GM12878 (cell line): ENCODE measurements at regions not wholly inside any gene's neighbourhood (a gene's known extent, or its start where the extent isn't known, plus 50 kb on each side); places are given as distances from the start of the nearest gene placed in this dataset.

ENCODE experiments used
- ATAC-seq: fragments of 200-7000 bp; cut with Tn5 transposase; 3 replicates; pipeline ENCODE4 v1.9.1; 2020; ENCODE audit warnings: mild to moderate bottlenecking, moderate library complexity
- BruUV-seq: library from RNA; stranded (reverse); fragments of 400-500 nt; replicated peaks from 2 replicates; lab custom pipeline; 2021; lab: Mats Ljungman, UMichigan
- CTCF ChIA-PET: fragments of 300-600 bp; sonication (Branson Sonifier 250); formaldehyde crosslinking; extraction: SDS; loops from one replicate; lab custom pipeline; 2021; ENCODE audit warnings: inconsistent platforms; lab: Yijun Ruan, JAX
- POLR2A ChIA-PET: fragments of 350-600 bp; formaldehyde crosslinking; extraction: SDS; loops from one replicate; lab custom pipeline; 2021; ENCODE audit warnings: inconsistent platforms; lab: Charles Lee
- RAD21 ChIA-PET: fragments of 300-600 bp; sonication (Branson Sonifier 250); formaldehyde crosslinking; loops from one replicate; lab custom pipeline; 2023; ENCODE audit warnings: antibody characterized with exemption; ENCODE audit not compliant: unreplicated experiment; lab: Charles Lee
- SMC1A ChIA-PET: fragments of 300-600 bp; sonication (Branson Sonifier 250); formaldehyde crosslinking; loops from one replicate; lab custom pipeline; 2023; ENCODE audit not compliant: unreplicated experiment, uncharacterized antibody; lab: Charles Lee
- DNase-seq: peaks from one replicate; pipeline ENCODE4 v3.0.0-alpha.2; 2011; ENCODE audit warnings: low read depth, low spot score
- FAIRE-seq: peaks from 3 replicates; lab custom pipeline; 2011; peaks lifted over from hg19 to GRCh38; lab: Jason Lieb, UNC
- H2AFZ ChIP-seq: 2 replicates; pipeline ENCODE4 v1.6.0; 2011; ENCODE audit warnings: low read depth, low read length, control low read depth; ENCODE audit not compliant: control insufficient read depth
- H3K27ac ChIP-seq: 2 replicates; pipeline ENCODE4 v1.5.1; 2011; ENCODE audit warnings: control low read depth; ENCODE audit not compliant: control insufficient read depth, insufficient read depth
- H3K27me3 ChIP-seq, 2 experiments: replicated peaks in 1 of 2; 2 replicates each; pipeline versions ENCODE4 v1.6.0 to v1.6.1; 2011; ENCODE audit warnings: low read length in 1 of 2; ENCODE audit not compliant: control insufficient read depth in 2 of 2, insufficient read depth in 2 of 2
- H3K36me3 ChIP-seq, 2 experiments: 2 replicates each; pipeline ENCODE4 v1.5.1; 2011; ENCODE audit warnings: low read length in 1 of 2; ENCODE audit not compliant: control insufficient read depth in 2 of 2, insufficient read depth in 2 of 2
- H3K4me1 ChIP-seq: 2 replicates; pipeline ENCODE4 v1.6.1; 2011; ENCODE audit warnings: mild to moderate bottlenecking, low read length, moderate library complexity, mixed read lengths; ENCODE audit not compliant: control insufficient read depth, insufficient read depth
- H3K4me2 ChIP-seq: 2 replicates; pipeline ENCODE4 v1.6.0; 2011; ENCODE audit warnings: control low read depth; ENCODE audit not compliant: control insufficient read depth, insufficient read depth
- H3K4me3 ChIP-seq: fragments of 200-600 bp; sonication (generic); 2 replicates; pipeline ENCODE4 v1.5.1; 2016
- H3K79me2 ChIP-seq: 2 replicates; pipeline ENCODE4 v1.6.0; 2011; ENCODE audit warnings: low read length; ENCODE audit not compliant: control insufficient read depth, insufficient read depth
- H3K9ac ChIP-seq: 2 replicates; pipeline ENCODE4 v1.8.0; 2011; ENCODE audit warnings: low read length, control low read depth, mixed read lengths; ENCODE audit not compliant: control insufficient read depth, insufficient read depth
- H3K9me3 ChIP-seq: replicated peaks from 3 replicates; pipeline ENCODE4 v1.5.1; 2011; ENCODE audit warnings: mild to moderate bottlenecking, low read length; ENCODE audit not compliant: control insufficient read depth, insufficient read depth
- H4K20me1 ChIP-seq: 2 replicates; pipeline ENCODE4 v1.6.0; 2011; ENCODE audit not compliant: control insufficient read depth, insufficient read depth
- BCL11A ChIP-seq: IDR thresholded peaks from 2 replicates; pipeline ENCODE4 v1.6.1; 2011; ENCODE audit warnings: low read depth, low read length
- FOXK2 ChIP-seq: fragments of 450-650 bp; IDR thresholded peaks from 2 replicates; pipeline ENCODE4 v1.6.1; 2017; ENCODE audit warnings: mild to moderate bottlenecking, moderate library complexity
- JUNB ChIP-seq: IDR thresholded peaks from 2 replicates; pipeline ENCODE4 v1.6.1; 2016; ENCODE audit warnings: antibody characterized with exemption, mild to moderate bottlenecking
- LARP7 ChIP-seq: fragments of 450-650 bp; IDR thresholded peaks from 2 replicates; pipeline ENCODE4 v1.6.1; 2017; ENCODE audit warnings: mild to moderate bottlenecking
- MEF2A ChIP-seq: IDR thresholded peaks from 2 replicates; pipeline ENCODE4 v1.6.1; 2011; ENCODE audit warnings: low read depth, mild to moderate bottlenecking, low read length, moderate library complexity; ENCODE audit not compliant: insufficient read depth
- PAX8 ChIP-seq: fragments of 450-650 bp; IDR thresholded peaks from 2 replicates; pipeline ENCODE4 v1.6.1; 2017; ENCODE audit warnings: mild to moderate bottlenecking, moderate library complexity
- PML ChIP-seq: IDR thresholded peaks from 2 replicates; pipeline ENCODE4 v1.6.1; 2012; ENCODE audit warnings: low read length, inconsistent platforms
- POU2F2 ChIP-seq: IDR thresholded peaks from 3 replicates; pipeline ENCODE4 v1.6.1; 2011; ENCODE audit warnings: low read depth, mild to moderate bottlenecking, low read length, borderline replicate concordance
- STAT3 ChIP-seq: IDR thresholded peaks from 2 replicates; pipeline ENCODE4 v1.6.1; 2011; ENCODE audit warnings: low read depth, low read length, improper control_type of control experiment
- WRNIP1 ChIP-seq: IDR thresholded peaks from 2 replicates; pipeline ENCODE4 v1.6.1; 2011; ENCODE audit warnings: low read depth, low read length, improper control_type of control experiment, borderline replicate concordance
- YBX1 ChIP-seq: fragments of 450-650 bp; IDR thresholded peaks from 2 replicates; pipeline ENCODE4 v1.6.1; 2016; ENCODE audit warnings: antibody characterized with exemption
- ZNF207 ChIP-seq: fragments of 450-650 bp; IDR thresholded peaks from 2 replicates; pipeline ENCODE4 v1.6.1; 2014; ENCODE audit warnings: antibody characterized with exemption, mild to moderate bottlenecking, borderline replicate concordance
- ZNF384 ChIP-seq: IDR thresholded peaks from 2 replicates; pipeline ENCODE4 v1.6.1; 2012; ENCODE audit warnings: low read depth, mild to moderate bottlenecking, low read length, improper control_type of control experiment, borderline replicate concordance
- WGBS: methylation state at CpG from one replicate; pipeline ENCODE4 v1.1.6; 2016; ENCODE audit warnings: low lambda C conversion rate; ENCODE audit not compliant: insufficient replicate concordance, insufficient coverage; ENCODE audit errors: missing lambda C conversion rate; 5-methylcytosine and 5-hydroxymethylcytosine counted together
- in situ Hi-C: fragments of 300-500 bp; cut with MboI; formaldehyde crosslinking; loops from 9 replicates; pipeline ENCODE4 v1.14.3; 2018; ENCODE audit warnings: mixed read lengths
- intact Hi-C: fragments of 100-400 bp; cut with micrococcal nuclease; formaldehyde crosslinking; loops from one replicate; pipeline ENCODE4 v1.14.2; 2022; ENCODE audit not compliant: unreplicated experiment
- TF ChIP-seq, protein P1 (sequence below): fragments of 450-650 bp; IDR thresholded peaks from 2 replicates; pipeline ENCODE4 v1.6.1; 2017; ENCODE audit warnings: mild to moderate bottlenecking
- TF ChIP-seq, protein P2 (sequence below): fragments of 450-650 bp; IDR thresholded peaks from 2 replicates; pipeline ENCODE4 v1.6.1; 2016; ENCODE audit warnings: mild to moderate bottlenecking, moderate library complexity, borderline replicate concordance

DNA sequence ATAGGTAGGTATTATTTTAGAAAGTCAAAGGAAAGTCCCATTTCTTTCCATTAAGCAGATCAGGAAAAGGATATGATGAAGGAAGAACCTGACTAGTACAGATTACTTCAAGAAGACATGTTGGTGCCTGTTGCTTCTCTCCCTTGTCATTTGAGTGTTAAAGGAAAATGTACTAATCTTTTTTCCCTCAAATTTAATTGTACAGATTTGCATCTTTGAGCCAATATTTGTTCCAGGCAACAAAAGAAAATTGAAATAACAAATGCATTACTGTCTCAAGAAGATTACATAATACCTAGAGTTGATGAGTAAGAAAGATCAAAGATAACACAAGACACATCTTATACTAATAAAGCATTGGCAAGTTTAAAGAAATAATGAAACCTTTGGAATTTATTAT, 566.9 kb upstream of the ZP4 start:
- H3K4me1 ChIP-seq, result no peaks in the 10 kb centered on the region
- TF ChIP-seq LARP7 (no peak), ZNF207 (no peak), WRNIP1 (no peak), POU2F2 (no peak), PAX8 (no peak), JUNB (no peak), BCL11A (no peak)
- TF ChIP-seq, all 136 proteins: peak for 0
- FAIRE-seq (no peak), ATAC-seq (no peak), DNase-seq (no peak)
- no peak overlapping the region for H2AFZ ChIP-seq
- no peak overlapping the region for H3K9ac ChIP-seq
- no peaks in the 10 kb centered on the region for H3K79me2 ChIP-seq
- H3K27ac ChIP-seq, result no peak overlapping the region
- no peak overlapping the region for H3K4me2 ChIP-seq
- RAD21 ChIA-PET, result no interaction called here
- CTCF ChIA-PET, result no interaction called here
- in situ Hi-C loops (no loop called here), intact Hi-C loops (no loop called here)
- no peaks in the 10 kb centered on the region for H3K27me3 ChIP-seq
- no peaks in the 10 kb centered on the region for H3K36me3 ChIP-seq
- SMC1A ChIA-PET, result no interaction called here
- no peaks in the 10 kb centered on the region for H4K20me1 ChIP-seq
- H3K9me3 ChIP-seq, result no peaks in the 10 kb centered on the region
- no TSS peak for BruUV-seq
- POLR2A ChIA-PET, result no interaction called here
- H3K4me3 ChIP-seq, result no peak overlapping the region

DNA sequence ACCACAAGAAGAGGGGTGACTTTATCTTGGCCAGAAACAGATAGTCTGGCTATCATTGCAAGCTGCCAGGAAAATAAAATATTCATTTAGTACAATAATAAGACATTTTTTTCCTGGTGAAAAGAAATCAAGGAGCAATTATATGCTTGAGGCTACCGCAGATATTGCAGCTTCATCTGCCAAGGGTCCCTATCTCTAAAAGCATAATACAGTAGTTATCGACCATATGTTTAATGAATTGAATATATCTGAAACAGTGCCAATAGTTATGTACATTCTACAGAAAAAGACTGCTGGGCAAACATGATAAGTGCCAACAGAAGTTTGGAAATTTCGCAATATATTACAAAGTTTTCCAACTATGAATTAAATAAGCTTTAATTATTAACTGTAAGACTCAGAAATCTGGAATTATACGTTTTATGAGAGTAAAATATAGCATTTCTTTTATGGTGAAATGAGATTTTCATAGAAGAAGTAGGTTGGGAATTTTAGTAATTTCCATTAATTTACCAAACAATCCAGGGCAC, 561.1 kb upstream of the ZP4 start:
- no peak overlapping the region for H3K4me2 ChIP-seq
- H4K20me1 ChIP-seq, result no peaks in the 10 kb centered on the region
- H3K4me1 ChIP-seq, result no peaks in the 10 kb centered on the region
- DNase-seq, result no peak
- intact Hi-C loops (no loop called here), in situ Hi-C loops (no loop called here)
- ChIA-PET RAD21 (no interaction called here), SMC1A (no interaction called here), POLR2A (no interaction called here), CTCF (no interaction called here)
- no peaks in the 10 kb centered on the region for H3K79me2 ChIP-seq
- WGBS, result 10% methylated on average over 4 of the region's 4 CpGs
- H3K27me3 ChIP-seq, result no peaks in the 10 kb centered on the region
- H3K9me3 ChIP-seq, result no peaks in the 10 kb centered on the region
- H3K4me3 ChIP-seq, result no peak overlapping the region
- H3K36me3 ChIP-seq, result no peaks in the 10 kb centered on the region
- ATAC-seq, result no peak
- no peak overlapping the region for H2AFZ ChIP-seq
- no peak overlapping the region for H3K27ac ChIP-seq
- no peak overlapping the region for H3K9ac ChIP-seq
- no TSS peak for BruUV-seq
- no peak for FAIRE-seq
- TF ChIP-seq, protein P1, sequence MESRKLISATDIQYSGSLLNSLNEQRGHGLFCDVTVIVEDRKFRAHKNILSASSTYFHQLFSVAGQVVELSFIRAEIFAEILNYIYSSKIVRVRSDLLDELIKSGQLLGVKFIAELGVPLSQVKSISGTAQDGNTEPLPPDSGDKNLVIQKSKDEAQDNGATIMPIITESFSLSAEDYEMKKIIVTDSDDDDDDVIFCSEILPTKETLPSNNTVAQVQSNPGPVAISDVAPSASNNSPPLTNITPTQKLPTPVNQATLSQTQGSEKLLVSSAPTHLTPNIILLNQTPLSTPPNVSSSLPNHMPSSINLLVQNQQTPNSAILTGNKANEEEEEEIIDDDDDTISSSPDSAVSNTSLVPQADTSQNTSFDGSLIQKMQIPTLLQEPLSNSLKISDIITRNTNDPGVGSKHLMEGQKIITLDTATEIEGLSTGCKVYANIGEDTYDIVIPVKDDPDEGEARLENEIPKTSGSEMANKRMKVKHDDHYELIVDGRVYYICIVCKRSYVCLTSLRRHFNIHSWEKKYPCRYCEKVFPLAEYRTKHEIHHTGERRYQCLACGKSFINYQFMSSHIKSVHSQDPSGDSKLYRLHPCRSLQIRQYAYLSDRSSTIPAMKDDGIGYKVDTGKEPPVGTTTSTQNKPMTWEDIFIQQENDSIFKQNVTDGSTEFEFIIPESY, result no peak
- TF ChIP-seq FOXK2 (no peak), ZNF384 (no peak), PML (no peak), POU2F2 (no peak), STAT3 (no peak), MEF2A (no peak), YBX1 (no peak)
- TF ChIP-seq, protein P2, sequence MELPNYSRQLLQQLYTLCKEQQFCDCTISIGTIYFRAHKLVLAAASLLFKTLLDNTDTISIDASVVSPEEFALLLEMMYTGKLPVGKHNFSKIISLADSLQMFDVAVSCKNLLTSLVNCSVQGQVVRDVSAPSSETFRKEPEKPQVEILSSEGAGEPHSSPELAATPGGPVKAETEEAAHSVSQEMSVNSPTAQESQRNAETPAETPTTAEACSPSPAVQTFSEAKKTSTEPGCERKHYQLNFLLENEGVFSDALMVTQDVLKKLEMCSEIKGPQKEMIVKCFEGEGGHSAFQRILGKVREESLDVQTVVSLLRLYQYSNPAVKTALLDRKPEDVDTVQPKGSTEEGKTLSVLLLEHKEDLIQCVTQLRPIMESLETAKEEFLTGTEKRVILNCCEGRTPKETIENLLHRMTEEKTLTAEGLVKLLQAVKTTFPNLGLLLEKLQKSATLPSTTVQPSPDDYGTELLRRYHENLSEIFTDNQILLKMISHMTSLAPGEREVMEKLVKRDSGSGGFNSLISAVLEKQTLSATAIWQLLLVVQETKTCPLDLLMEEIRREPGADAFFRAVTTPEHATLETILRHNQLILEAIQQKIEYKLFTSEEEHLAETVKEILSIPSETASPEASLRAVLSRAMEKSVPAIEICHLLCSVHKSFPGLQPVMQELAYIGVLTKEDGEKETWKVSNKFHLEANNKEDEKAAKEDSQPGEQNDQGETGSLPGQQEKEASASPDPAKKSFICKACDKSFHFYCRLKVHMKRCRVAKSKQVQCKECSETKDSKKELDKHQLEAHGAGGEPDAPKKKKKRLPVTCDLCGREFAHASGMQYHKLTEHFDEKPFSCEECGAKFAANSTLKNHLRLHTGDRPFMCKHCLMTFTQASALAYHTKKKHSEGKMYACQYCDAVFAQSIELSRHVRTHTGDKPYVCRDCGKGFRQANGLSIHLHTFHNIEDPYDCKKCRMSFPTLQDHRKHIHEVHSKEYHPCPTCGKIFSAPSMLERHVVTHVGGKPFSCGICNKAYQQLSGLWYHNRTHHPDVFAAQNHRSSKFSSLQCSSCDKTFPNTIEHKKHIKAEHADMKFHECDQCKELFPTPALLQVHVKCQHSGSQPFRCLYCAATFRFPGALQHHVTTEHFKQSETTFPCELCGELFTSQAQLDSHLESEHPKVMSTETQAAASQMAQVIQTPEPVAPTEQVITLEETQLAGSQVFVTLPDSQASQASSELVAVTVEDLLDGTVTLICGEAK, result no peak
